Skin epidermis (tissue), 12 donors: ENCODE measurements at regions not wholly inside any gene's neighbourhood (a gene's known extent, or its start where the extent isn't known, plus 50 kb on each side); places are given as distances from the start of the nearest gene placed in this dataset.

Experiments
- H3K27ac ChIP-seq, 21 experiments: fragments of 200-600 bp; sonication (generic) in 11 of 21; one replicate each; pipeline ENCODE4 v1.5.0; 2020; ENCODE audit warnings: mild to moderate bottlenecking in 3 of 21, inconsistent platforms in 2 of 21, moderate library complexity in 2 of 21
- H3K4me3 ChIP-seq, 7 experiments: fragments of 200-600 bp; sonication (generic) in 2 of 7; one replicate each; pipeline ENCODE4 v1.5.0; 2020; ENCODE audit warnings: inconsistent platforms in 2 of 7, mild to moderate bottlenecking in 2 of 7, moderate library complexity in 1 of 7

- Histone ChIP-seq H3K27ac (no peak overlapping the region), H3K4me3 (no peak overlapping the region)
Observed at GRCh38 chr2:142217804-142218203, 87.0 kb upstream of the LRP1B start.

DNA sequence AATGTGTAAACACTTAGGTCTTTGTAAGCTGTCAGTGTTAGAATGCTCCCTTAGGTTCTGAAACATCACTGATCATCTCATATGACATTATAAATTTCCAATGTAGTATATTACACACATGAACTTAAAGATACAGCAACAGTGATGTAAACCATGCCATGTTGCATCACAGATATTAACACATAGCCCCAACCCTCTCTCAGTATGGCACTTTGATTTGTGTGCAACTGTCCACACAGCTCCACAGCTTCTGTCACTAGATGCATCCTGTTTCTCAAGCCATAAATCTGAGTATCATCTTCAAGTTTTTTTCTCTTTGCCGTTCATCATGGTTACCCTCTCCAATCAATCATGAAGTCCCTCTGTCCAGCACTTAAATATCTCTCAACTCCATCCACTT is 69.2 kb upstream of the LRP1B start:
- Histone ChIP-seq H3K27ac (no peak overlapping the region), H3K4me3 (no peak overlapping the region)

DNA sequence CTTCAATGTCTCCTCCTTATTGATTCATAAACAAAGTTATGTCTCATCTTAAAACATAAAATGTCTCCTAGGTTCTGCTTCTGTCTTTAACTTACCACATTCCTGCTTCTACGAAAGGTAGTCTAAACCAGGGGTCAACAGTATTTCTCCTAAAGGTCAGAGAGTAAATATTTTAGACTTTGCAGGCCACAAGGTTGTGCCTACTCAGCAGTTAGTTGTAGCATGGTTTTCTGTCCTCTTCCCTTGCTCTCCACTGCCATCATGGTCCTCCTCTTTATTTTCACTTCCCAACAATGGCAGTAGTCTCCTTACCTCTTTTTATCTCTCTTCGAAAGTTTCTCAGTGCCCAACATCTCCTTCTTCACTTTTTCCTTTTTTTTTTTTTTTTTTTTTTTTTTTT is 68.3 kb upstream of the LRP1B start:
- H3K27ac ChIP-seq, result no peak overlapping the region
- H3K4me3 ChIP-seq, result no peak overlapping the region

DNA sequence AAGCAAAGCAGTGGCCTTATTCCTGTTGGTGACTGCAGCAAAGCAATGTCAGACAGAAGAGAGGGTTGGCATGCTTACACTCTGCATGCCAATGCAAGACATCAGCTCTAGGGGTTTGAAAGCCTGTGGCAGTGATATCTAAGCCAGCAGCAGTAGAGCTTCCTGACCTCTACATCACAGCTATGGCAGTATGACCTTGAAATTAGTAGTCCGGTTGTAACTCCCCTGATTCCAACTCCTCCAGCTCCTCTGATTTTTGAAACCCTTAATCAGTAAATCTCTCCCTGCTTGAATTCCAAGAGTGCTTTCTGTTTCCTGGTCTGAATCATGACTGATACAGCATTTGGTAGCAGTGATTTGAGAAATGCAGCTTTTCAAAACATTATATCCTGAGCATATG is 60.0 kb upstream of the LRP1B start:
- H3K27ac ChIP-seq, result no peak overlapping the region

GRCh38 chr2:142189501-142189900 is 58.7 kb upstream of the LRP1B start:
- Histone ChIP-seq H3K4me3 (no peak overlapping the region), H3K27ac (no peak overlapping the region)

More for the DNA sequence above, 60.0 kb upstream of the LRP1B start:
- no peak overlapping the region for H3K4me3 ChIP-seq

DNA sequence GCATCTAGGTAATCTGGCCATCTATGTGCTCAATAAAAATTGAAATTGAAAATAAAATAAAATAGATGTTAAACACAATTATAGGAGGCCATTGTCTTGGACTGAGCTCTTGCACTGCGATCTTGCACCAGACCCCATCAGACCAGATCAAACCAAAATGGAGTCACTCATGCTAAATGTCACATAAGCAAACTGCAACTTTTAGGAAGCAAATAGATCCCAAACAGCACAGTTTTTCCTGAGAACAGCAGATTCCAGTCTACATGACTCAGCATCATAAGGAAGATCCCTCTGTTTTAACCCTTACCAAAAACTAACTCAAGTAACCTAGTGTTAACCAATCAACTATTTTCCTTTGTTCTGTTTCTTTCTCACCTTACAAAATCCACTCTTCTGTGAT is 57.7 kb upstream of the LRP1B start:
- H3K27ac ChIP-seq, result no peak overlapping the region
- no peak overlapping the region for H3K4me3 ChIP-seq

GRCh38 chr2:142180820-142181533 is 50.2 kb upstream of the LRP1B start:
- Histone ChIP-seq H3K4me3 (no peak overlapping the region), H3K27ac (no peak overlapping the region)
